CD4-positive, alpha-beta T cell treated with Interleukin-2 at 100 ng/mL for 4 hours (primary cell): ENCODE measurements at regions not wholly inside any gene's neighbourhood (a gene's known extent, or its start where the extent isn't known, plus 50 kb on each side); places are given as distances from the start of the nearest gene placed in this dataset.

ENCODE experiments used
- DNase-seq: peaks from one replicate; pipeline ENCODE4 v3.0.0-alpha.2; 2020; ENCODE audit warnings: low spot score

DNA sequence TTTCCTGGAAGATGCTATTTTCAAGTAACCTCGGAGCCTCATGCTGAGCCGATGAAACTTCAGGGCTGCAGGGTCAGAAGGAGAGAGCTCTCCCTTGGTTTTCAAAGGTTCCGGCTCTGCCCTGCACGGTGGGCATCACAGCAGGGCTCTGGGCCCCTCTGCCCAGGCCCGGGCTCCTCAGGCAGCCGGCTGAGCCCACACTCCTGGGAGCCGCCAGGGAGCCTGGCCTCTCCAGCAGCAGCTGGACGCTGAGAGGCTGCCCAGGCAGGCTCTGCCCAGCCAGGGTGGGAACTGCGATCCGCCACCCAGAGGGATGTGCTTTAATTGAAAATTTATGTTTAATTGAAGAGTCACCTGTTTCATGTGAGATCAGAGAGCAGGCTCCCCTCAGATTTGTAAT is 97.5 kb upstream of the MGMT start:
- no peak for DNase-seq

GRCh38 chr10:129371541-129371940 is 95.5 kb upstream of the MGMT start:
- DNase-seq = no peak

GRCh38 chr10:129372172-129372571 is 94.9 kb upstream of the MGMT start:
- no peak for DNase-seq

DNA sequence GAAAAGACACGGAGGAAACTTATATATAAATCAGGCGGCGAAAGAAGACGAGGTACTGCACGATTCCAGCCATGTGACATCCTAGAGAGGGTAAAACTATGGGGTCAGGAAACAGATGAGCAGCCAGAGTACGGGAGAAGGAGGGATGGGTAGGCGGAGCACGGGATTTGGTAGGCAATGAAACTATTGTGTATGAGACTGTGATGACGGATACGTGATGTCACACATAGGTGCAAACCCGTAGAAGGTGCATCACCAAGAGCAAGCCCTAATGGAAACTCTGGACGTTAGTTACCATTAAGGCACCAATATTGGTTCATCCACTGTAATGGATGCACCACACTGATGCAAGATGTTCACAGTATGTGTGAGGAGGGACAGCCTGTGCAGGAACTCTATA is 93.8 kb upstream of the MGMT start:
- no peak for DNase-seq

DNA sequence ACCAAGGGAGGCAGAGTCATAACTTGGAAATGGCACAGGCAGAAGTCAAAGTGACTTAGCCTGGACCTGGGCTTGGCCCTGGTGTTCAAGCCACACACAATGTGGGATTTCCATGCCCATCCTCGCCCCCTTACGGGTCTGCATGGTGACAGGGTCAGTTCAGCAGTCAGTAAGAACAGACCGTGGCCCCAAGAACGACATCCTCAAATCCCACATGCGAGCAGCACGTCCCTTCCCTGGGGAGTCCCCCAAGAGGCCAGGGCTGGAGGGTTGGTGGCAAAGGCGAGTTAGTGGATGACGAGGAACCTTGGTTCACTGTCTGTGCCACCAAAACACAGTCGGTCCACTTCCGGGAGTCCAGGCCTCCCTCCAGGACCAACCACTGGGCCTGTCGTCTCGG is 93.3 kb upstream of the MGMT start:
- no peak for DNase-seq

DNA sequence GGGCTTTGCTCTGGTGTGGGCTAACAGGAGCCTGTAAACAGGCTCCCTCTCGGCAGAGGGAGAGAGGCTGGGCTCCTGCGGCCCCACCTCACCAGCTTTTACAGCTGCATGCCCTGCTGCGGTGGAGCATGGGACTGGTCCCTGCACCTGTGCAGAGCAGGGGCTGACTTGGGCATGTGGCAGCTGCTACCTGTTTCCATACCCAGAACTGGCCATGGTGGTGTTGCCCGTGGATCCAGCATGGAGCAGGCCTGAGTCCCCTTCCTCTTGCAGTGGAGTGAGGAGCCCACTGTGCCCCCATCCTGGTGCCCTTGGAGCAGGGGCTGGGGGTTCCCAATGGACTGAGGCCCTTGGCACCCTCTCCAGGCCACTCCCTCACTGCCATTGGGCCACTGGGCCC is 91.9 kb upstream of the MGMT start:
- no peak for DNase-seq

- no peak for DNase-seq
These were observed 91.1 kb upstream of the MGMT start for GRCh38 chr10:129375912-129376311.

DNA sequence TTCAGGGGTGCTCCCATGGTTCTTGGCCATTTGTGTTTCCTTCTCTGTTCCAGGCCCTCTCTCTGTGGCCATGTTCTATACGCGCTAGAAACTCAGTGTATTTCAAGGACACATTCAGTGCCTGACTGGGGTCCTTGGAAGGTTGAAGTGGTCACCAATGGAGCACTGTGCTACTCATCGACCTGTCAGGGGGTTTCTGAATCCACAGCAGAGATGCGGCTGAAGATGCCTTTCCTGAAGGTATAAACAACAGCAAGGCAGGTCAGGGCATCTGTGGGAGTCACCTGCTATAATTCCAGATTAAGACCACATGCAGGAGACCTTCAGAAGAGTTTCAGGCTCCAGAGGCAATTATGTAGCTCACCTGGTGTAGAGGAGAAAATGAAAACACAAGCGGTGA is 86.8 kb upstream of the MGMT start:
- no peak for DNase-seq

DNA sequence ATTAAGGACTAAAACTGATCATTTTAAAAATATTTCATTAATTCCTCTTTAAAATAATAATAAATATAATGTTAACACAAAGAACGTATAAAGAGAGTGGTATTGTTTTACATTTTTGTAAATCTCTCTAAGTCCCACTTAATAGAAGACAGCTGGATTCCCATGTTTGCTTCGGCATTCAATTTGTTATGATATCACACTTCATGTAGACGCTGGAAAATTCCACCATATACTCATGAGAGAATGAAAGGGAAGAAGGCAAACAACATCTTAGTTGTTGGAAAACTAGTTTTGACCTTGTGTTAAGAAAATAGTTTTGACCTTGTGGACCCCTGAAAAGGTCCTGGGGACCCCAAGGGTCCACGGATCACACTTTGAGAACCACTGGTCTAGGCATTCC is 85.3 kb upstream of the MGMT start:
- no peak for DNase-seq

- DNase-seq = no peak
These were observed 84.6 kb upstream of the MGMT start for GRCh38 chr10:129382401-129382800.

- DNase-seq = no peak
These were observed 83.4 kb upstream of the MGMT start for GRCh38 chr10:129383651-129384050.

DNA sequence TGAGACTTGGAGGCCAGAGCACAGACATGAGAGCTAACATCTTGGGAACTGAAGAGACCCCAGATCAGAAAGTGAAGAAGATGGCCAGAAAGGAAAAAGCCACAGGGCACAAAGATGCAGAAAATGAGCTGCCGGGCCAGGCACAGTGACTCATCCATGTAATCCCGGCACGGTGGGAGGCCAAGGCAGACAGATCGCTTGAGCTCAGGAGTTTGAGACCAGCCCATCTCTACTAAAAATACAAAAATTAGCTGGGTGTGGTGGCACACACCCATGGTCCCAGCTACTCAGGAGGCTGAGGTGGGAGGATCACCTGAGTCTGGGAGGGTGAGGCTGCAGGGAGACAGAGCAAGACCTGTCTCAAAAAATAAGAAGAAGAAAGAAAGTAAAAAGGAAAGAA is 81.4 kb upstream of the MGMT start:
- DNase-seq = no peak

GRCh38 chr10:129386415-129387257 is 80.4 kb upstream of the MGMT start:
- no peak for DNase-seq

DNA sequence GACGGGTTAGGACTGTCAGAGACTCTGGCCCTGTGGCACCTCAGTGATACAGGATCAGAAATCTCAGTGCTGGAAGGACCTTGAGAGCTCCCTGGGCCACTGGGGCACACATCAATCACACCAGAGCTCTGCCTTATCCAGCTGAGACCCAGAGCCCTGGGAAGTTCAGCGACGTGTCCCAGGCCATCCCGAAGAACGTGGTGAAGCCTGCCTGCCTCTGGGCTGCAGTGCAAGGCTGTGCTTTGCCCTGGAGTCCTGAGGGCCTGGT is 79.8 kb upstream of the MGMT start:
- DNase-seq = no peak

DNA sequence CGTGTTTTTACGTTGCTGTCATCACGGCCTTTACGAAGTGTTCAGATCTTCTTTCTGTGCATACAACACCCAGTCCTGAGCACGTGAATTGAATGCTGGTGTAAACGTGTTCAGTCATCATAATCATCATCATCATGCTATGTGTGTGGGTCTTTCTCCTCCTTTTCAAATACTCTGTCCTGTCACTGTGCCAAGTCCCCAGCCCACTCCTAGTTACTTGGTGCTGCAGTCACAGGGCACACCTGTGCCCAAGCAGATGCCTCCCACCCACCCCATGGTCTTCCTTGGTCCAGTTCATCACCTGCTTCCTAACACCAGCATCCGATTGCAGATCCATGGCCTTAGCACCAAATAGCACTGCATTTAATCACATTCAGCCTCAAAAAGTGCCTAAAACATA is 78.6 kb upstream of the MGMT start:
- DNase-seq = no peak

DNA sequence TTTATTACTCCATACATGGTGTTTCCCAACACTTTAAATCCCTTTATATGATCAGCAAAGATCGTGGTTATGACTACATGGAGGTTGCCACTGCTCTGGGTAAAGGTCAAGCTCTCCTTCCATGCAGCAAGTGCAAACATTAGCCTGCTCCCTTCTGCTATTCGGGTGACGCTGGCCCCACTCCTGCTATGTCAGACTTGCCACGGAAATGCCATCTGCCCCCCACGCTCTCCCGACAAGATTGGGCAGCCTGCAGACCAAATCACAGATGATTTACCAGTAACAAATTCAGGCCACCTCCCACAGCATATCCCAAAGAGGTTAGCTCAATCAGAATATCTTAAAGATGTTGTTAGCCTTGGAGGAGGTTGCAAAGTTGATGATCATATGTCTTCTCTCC is 77.8 kb upstream of the MGMT start:
- DNase-seq = no peak

DNA sequence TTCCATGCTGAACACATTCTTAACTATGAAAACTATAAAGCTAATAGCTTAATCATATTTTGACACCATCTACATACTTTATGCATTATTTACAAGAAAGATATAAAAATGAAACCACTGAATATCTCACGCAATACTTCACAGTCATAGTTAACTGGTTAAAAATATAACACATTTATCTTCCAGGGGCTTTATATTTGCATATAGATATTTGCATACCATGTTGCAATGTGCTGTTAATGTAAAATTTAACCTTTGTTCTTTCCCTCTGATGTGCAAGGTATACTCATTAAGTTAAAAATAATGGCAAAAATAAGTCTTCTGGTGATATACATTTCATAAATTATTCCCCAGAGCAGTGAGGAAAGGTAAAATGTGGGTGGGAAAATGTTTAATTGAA is 76.9 kb upstream of the MGMT start:
- DNase-seq = no peak

DNA sequence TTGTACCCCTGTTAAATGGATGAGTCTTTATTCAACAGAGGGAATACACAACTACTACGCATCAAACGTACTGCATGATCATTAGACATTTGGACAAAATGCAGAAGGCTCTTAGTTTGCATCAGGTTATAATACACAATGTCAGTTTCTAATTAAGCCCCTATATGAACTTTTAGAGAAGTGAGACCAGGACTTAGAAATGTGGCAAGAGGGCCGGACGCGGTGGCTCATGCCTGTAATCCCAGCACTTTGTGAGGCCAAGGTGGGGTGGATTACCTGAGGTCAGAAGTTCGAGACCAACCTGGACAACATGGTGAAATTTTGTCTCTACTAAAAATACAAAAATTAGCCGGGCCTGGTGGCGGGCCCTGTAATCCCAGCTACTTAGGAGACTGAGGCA is 76.3 kb upstream of the MGMT start:
- DNase-seq = no peak

DNA sequence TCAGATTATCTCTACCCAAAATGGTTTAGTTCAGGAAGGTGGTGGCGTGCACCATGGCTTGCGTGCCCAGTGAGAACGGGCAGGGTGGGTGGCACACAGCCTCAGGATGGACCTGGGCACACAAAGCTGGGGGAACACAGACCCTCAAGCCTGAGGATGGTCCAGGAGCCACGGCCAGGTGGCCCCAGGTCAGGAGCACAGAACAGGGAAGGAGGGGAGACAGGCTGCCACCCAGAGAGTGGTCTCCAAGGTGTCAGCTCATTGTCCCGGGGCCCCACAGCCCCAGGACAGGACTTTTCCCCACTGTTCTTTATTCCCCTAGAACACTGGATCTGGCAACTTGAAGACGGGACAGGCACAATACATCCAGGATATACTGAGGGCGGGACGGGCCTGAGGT is 75.6 kb upstream of the MGMT start:
- DNase-seq = no peak

DNA sequence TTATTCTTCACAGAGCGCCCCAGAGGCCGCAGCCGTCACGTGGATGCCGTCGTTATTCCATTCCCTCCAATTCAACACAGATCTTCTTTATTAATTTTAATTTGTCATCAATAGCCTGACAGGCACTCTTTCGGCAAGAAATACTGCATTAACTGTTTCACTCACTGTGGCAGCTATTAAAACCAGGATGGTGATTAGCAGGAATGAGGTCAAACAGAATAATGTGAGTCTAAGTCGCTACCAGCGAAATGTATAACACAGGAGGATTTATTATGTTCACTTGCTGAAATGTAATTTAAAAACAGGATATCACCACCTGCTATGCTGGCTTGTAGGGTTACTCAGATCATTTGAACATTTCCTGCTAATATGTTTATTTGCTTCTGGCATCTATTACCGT is 74.2 kb upstream of the MGMT start:
- no peak for DNase-seq

GRCh38 chr10:129393812-129394211 is 73.2 kb upstream of the MGMT start:
- DNase-seq = no peak

DNA sequence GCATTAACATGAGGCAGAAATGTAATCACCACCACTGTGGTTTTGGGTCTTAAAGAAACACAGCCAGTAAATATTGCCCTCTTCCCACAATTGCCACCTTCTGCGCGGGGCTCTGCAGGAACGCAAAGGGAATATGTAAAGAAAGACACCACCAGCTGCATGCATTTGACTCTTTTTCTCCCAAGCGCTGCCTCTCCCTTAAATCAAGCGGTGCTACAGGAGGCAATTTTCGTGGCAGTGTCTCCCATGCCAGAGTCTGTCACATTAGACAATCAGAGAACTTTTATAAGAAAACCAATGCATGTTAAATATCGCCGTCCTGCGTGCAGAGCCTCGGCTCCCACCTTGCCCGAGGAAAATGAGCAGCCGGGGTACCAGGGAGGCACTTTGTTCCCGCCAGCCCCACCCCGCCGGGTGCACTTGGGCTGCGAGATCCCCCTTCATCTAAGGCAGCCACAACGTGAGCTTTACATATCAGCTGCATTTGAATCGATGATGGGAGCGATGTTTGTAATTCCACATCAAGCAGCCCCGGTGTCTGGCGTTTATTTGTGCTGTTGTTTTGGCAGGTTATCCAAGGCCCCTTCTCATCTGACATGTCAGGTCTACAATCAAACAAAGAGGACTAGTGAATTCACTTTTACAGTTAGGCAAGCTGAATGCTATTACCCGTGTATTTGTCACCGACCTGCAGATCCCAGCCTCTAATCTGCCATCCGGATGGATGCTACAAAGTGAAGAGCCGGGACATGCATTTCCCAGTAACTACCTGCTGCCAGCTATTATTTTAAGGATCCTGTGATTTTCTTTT is 72.3 kb upstream of the MGMT start:
- DNase-seq = no peak

GRCh38 chr10:129396021-129396722 is 70.9 kb upstream of the MGMT start:
- DNase-seq = no peak
